ENCODE measurements at regions not wholly inside any gene's neighbourhood (a gene's known extent, or its start where the extent isn't known, plus 50 kb on each side); places are given as distances from the start of the nearest gene placed in this dataset.

DNA sequence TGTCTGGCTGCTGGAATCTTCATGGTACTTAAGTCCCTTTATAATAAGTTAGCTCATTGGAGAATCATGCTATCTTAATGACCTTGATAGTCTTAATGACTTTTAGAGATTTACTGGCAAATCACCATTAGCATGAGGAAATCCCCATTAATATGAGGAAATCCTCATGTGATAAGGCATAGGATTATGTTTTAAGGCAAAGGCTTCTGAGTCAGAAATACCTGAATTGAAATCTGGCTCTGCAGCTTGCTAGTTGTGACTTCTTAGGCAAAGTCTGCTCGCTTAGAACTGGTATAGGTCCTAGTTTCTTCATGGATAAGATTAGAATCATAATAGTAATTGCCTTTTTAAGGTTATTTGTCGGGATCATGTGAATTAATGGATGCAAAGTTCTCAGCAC, 190.2 kb upstream of the BANK1 start:
- no peak overlapping the region for H3K27ac ChIP-seq (ENCODE audit: low read length)
- H3K27me3 ChIP-seq (ENCODE audit: insufficient read depth, low read length, poor library complexity): no peaks in the 10 kb centered on the region
- no peak overlapping the region for H3K4me3 ChIP-seq (ENCODE audit: low read depth in 1 of 2, low read length in 2 of 2)
- H3K36me3 ChIP-seq (ENCODE audit: insufficient read depth, low read length): no peaks in the 10 kb centered on the region
- H3K9ac ChIP-seq (ENCODE audit: low read depth, low read length): no peak overlapping the region
- H3K9me3 ChIP-seq (ENCODE audit: insufficient read depth, low read length, severe bottlenecking): no peaks in the 10 kb centered on the region
- ATAC-seq (ENCODE audit: insufficient read depth, low read depth) (no peak), DNase-seq (no peak)
- no peaks in the 10 kb centered on the region for H3K4me1 ChIP-seq (ENCODE audit: insufficient read depth, low read length)
- H4K20me1 ChIP-seq (ENCODE audit: insufficient read depth, low read length): no peaks in the 10 kb centered on the region
- no peaks in the 10 kb centered on the region for H3K79me2 ChIP-seq (ENCODE audit: insufficient read depth, low read length)
- no peak overlapping the region for H2AFZ ChIP-seq (ENCODE audit: low read depth, low read length)
- no peak overlapping the region for H3K4me2 ChIP-seq (ENCODE audit: insufficient read depth, low read length)
- TF ChIP-seq CTCF (IDR thresholded peaks at IDR 0.05; ENCODE audit: borderline replicate concordance, extremely low read depth, low read length, poor library complexity, severe bottlenecking) (no peak), EZH2 (IDR thresholded peaks at IDR 0.05; ENCODE audit: borderline replicate concordance, low read depth, low read length, severe bottlenecking) (no peak)

GRCh38 chr4:101599620-101600019, 190.9 kb upstream of the BANK1 start:
- no peaks in the 10 kb centered on the region for H3K79me2 ChIP-seq (ENCODE audit: insufficient read depth, low read length)
- no peaks in the 10 kb centered on the region for H3K4me1 ChIP-seq (ENCODE audit: insufficient read depth, low read length)
- H3K27ac ChIP-seq (ENCODE audit: low read length): no peak overlapping the region
- H2AFZ ChIP-seq (ENCODE audit: low read depth, low read length): no peak overlapping the region
- no peak overlapping the region for H3K9ac ChIP-seq (ENCODE audit: low read depth, low read length)
- no peak overlapping the region for H3K4me3 ChIP-seq (ENCODE audit: low read depth in 1 of 2, low read length in 2 of 2)
- H3K36me3 ChIP-seq (ENCODE audit: insufficient read depth, low read length): no peaks in the 10 kb centered on the region
- no peaks in the 10 kb centered on the region for H3K27me3 ChIP-seq (ENCODE audit: insufficient read depth, low read length, poor library complexity)
- no peak overlapping the region for H3K4me2 ChIP-seq (ENCODE audit: insufficient read depth, low read length)
- TF ChIP-seq CTCF (IDR thresholded peaks at IDR 0.05; ENCODE audit: borderline replicate concordance, extremely low read depth, low read length, poor library complexity, severe bottlenecking) (no peak), EZH2 (IDR thresholded peaks at IDR 0.05; ENCODE audit: borderline replicate concordance, low read depth, low read length, severe bottlenecking) (no peak)
- DNase-seq (no peak), ATAC-seq (ENCODE audit: insufficient read depth, low read depth) (no peak)
- H3K9me3 ChIP-seq (ENCODE audit: insufficient read depth, low read length, severe bottlenecking): no peaks in the 10 kb centered on the region
- H4K20me1 ChIP-seq (ENCODE audit: insufficient read depth, low read length): no peaks in the 10 kb centered on the region

- Histone ChIP-seq H4K20me1 (ENCODE audit: insufficient read depth, low read length) (no peaks in the 10 kb centered on the region), H3K9ac (ENCODE audit: low read depth, low read length) (no peak overlapping the region), H3K27ac (ENCODE audit: low read length) (no peak overlapping the region), H3K79me2 (ENCODE audit: insufficient read depth, low read length) (no peaks in the 10 kb centered on the region), H3K4me1 (ENCODE audit: insufficient read depth, low read length) (no peaks in the 10 kb centered on the region), H3K27me3 (ENCODE audit: insufficient read depth, low read length, poor library complexity) (no peaks in the 10 kb centered on the region), H3K4me2 (ENCODE audit: insufficient read depth, low read length) (no peak overlapping the region), H3K4me3 (ENCODE audit: low read depth in 1 of 2, low read length in 2 of 2) (no peak overlapping the region), H2AFZ (ENCODE audit: low read depth, low read length) (no peak overlapping the region), H3K9me3 (ENCODE audit: insufficient read depth, low read length, severe bottlenecking) (no peaks in the 10 kb centered on the region), H3K36me3 (ENCODE audit: insufficient read depth, low read length) (no peaks in the 10 kb centered on the region)
- TF ChIP-seq CTCF (IDR thresholded peaks at IDR 0.05; ENCODE audit: borderline replicate concordance, extremely low read depth, low read length, poor library complexity, severe bottlenecking) (peak; percentile 52), EZH2 (IDR thresholded peaks at IDR 0.05; ENCODE audit: borderline replicate concordance, low read depth, low read length, severe bottlenecking) (no peak)
- DNase-seq: peak; percentile 9
- peak; percentile 47; the same call in 1 of the 3 replicates for ATAC-seq (ENCODE audit: insufficient read depth, low read depth)
Observed at GRCh38 chr4:101596781-101597552, 193.6 kb upstream of the BANK1 start.
